H1 (cell line): ENCODE measurements at regions not wholly inside any gene's neighbourhood (a gene's known extent, or its start where the extent isn't known, plus 50 kb on each side); places are given as distances from the start of the nearest gene placed in this dataset.

Experiments
- CTCF ChIA-PET: fragments of 300-600 bp; sonication (Branson Sonifier 250); formaldehyde crosslinking; loops from one replicate; lab custom pipeline; 2021; ENCODE audit not compliant: partially characterized antibody; lab: Charles Lee
- POLR2A ChIA-PET: fragments of 300-600 bp; sonication (Branson Sonifier 250); formaldehyde crosslinking; loops from one replicate; lab custom pipeline; 2021; ENCODE audit warnings: inconsistent platforms; ENCODE audit not compliant: partially characterized antibody; lab: Charles Lee
- DNase-seq, 2 experiments: peaks; one replicate each; pipeline versions ENCODE4 v3.0.0 to v3.0.0-alpha.2; 2010 to 2022; ENCODE audit warnings: low spot score in 2 of 2, low read depth in 1 of 2, mixed read lengths in 1 of 2
- FAIRE-seq: peaks from 2 replicates; lab custom pipeline; 2011; peaks lifted over from hg19 to GRCh38; lab: Jason Lieb, UNC
- H2AFZ ChIP-seq: 2 replicates; pipeline ENCODE4 v1.8.1; 2012; ENCODE audit warnings: low read length, inconsistent platforms
- H2AK5ac ChIP-seq: 2 replicates; pipeline ENCODE4 v1.6.1; 2013; ENCODE audit warnings: low read depth, low read length
- H2BK120ac ChIP-seq: replicated peaks from 2 replicates; pipeline ENCODE3; 2013; ENCODE audit warnings: low read depth, low read length, inconsistent platforms
- H2BK12ac ChIP-seq: 2 replicates; pipeline ENCODE4 v1.6.1; 2013; ENCODE audit warnings: low read depth, low read length
- H2BK15ac ChIP-seq: 2 replicates; pipeline ENCODE4 v1.6.1; 2013; ENCODE audit warnings: low read length
- H2BK20ac ChIP-seq: 2 replicates; pipeline ENCODE4 v1.6.1; 2013; ENCODE audit warnings: low read length
- H2BK5ac ChIP-seq: 2 replicates; pipeline ENCODE4 v1.6.1; 2013; ENCODE audit warnings: low read depth, low read length
- H3K14ac ChIP-seq: 2 replicates; pipeline ENCODE4 v1.6.1; 2013; ENCODE audit warnings: inconsistent platforms; ENCODE audit not compliant: insufficient read length
- H3K18ac ChIP-seq: 2 replicates; pipeline ENCODE4 v1.6.1; 2013; ENCODE audit warnings: low read length; ENCODE audit errors: extremely low read depth
- H3K23ac ChIP-seq: 2 replicates; pipeline ENCODE4 v1.6.1; 2013; ENCODE audit warnings: inconsistent platforms; ENCODE audit not compliant: insufficient read length
- H3K23me2 ChIP-seq: 2 replicates; pipeline ENCODE4 v1.6.1; 2013; ENCODE audit warnings: low read depth, low read length
- H3K27ac ChIP-seq: 2 replicates; pipeline ENCODE4 v1.6.1; 2011; ENCODE audit warnings: low read depth, low read length, inconsistent platforms
- H3K27me3 ChIP-seq, 4 experiments: replicated peaks in 1 of 4; 1 replicate in 1 of 4; 2 replicates in 3 of 4; pipeline versions ENCODE4 v1.6.1 to v1.8.1; 2011 to 2013; ENCODE audit warnings: low read length in 3 of 4, mild to moderate bottlenecking in 3 of 4, inconsistent platforms in 2 of 4, mixed read lengths in 2 of 4, moderate library complexity in 1 of 4; ENCODE audit not compliant: control insufficient read depth in 3 of 4, insufficient read depth in 3 of 4; ENCODE audit errors: extremely low read depth in 1 of 4
- H3K36me3 ChIP-seq, 4 experiments: 2 replicates each; pipeline versions ENCODE4 v1.6.1 to v1.8.1; 2011 to 2013; ENCODE audit warnings: mild to moderate bottlenecking in 4 of 4, low read length in 3 of 4, moderate library complexity in 2 of 4, control low read depth in 1 of 4, inconsistent platforms in 1 of 4; ENCODE audit not compliant: insufficient read depth in 4 of 4, control insufficient read depth in 2 of 4
- H3K4ac ChIP-seq: replicated peaks from 2 replicates; pipeline ENCODE3; 2013; ENCODE audit warnings: low read length, low read depth, mixed read lengths, inconsistent platforms; ENCODE audit not compliant: insufficient read length
- H3K4me1 ChIP-seq, 4 experiments: replicated peaks in 1 of 4; 1 replicate in 1 of 4; 2 replicates in 3 of 4; pipeline versions ENCODE4 v1.6.1 to v1.8.1; 2011 to 2013; ENCODE audit warnings: low read length in 3 of 4, inconsistent platforms in 2 of 4, mixed read lengths in 1 of 4; ENCODE audit not compliant: insufficient read depth in 4 of 4, control insufficient read depth in 3 of 4
- H3K4me2 ChIP-seq, 2 experiments: 2 replicates each; pipeline versions ENCODE4 v1.6.1 to v1.8.1; 2011 to 2013; ENCODE audit warnings: low read depth in 2 of 2, low read length in 2 of 2, control low read depth in 1 of 2, inconsistent platforms in 1 of 2, mild to moderate bottlenecking in 1 of 2; ENCODE audit not compliant: insufficient read depth in 1 of 2
- H3K4me3 ChIP-seq, 4 experiments: fragments of 200-600, 300-600 bp in 1 of 4; sonication (generic), shearing (Covaris generic), sonication (Bioruptor Twin) in 1 of 4; 2 replicates each; pipeline versions ENCODE4 v1.5.1 to v1.8.1; 2011 to 2016; ENCODE audit warnings: low read length in 4 of 4, low read depth in 3 of 4, control low read depth in 2 of 4, inconsistent platforms in 2 of 4, mild to moderate bottlenecking in 2 of 4, mixed read lengths in 1 of 4, moderate library complexity in 1 of 4; ENCODE audit not compliant: insufficient read depth in 2 of 4; ENCODE audit errors: extremely low read depth in 1 of 4
- H3K56ac ChIP-seq: replicated peaks from 2 replicates; pipeline ENCODE3; 2013; ENCODE audit warnings: low read depth, mild to moderate bottlenecking, mixed read lengths, low read length, inconsistent platforms; ENCODE audit not compliant: insufficient read length
- H3K79me1 ChIP-seq: 2 replicates; pipeline ENCODE4 v1.6.1; 2013; ENCODE audit warnings: low read depth, low read length, control low read depth
- H3K79me2 ChIP-seq, 2 experiments: 2 replicates each; pipeline versions ENCODE4 v1.6.1 to v1.8.1; 2012 to 2013; ENCODE audit warnings: low read length in 2 of 2, mild to moderate bottlenecking in 2 of 2, inconsistent platforms in 1 of 2; ENCODE audit not compliant: insufficient read depth in 2 of 2, control insufficient read depth in 1 of 2
- H3K9ac ChIP-seq, 4 experiments: replicated peaks in 1 of 4; 1 replicate in 1 of 4; 2 replicates in 3 of 4; pipeline versions ENCODE4 v1.6.1 to v1.8.1; 2011 to 2013; ENCODE audit warnings: low read depth in 3 of 4, low read length in 3 of 4, control low read depth in 2 of 4, mild to moderate bottlenecking in 2 of 4, moderate library complexity in 2 of 4, inconsistent platforms in 1 of 4; ENCODE audit errors: extremely low read depth in 1 of 4
- H3K9me3 ChIP-seq, 2 experiments: 2 replicates each; pipeline versions ENCODE4 v1.6.1 to v1.8.1; 2012 to 2013; ENCODE audit warnings: mild to moderate bottlenecking in 2 of 2, moderate library complexity in 2 of 2, control low read depth in 1 of 2, inconsistent platforms in 1 of 2, low read depth in 1 of 2, low read length in 1 of 2, mixed read lengths in 1 of 2; ENCODE audit not compliant: insufficient read depth in 2 of 2
- H4K20me1 ChIP-seq, 2 experiments: replicated peaks in 1 of 2; 2 replicates each; pipeline versions ENCODE3 to v1.8.1; 2011 to 2013; ENCODE audit warnings: inconsistent platforms in 2 of 2, low read length in 2 of 2, mild to moderate bottlenecking in 1 of 2; ENCODE audit not compliant: insufficient read depth in 2 of 2, control insufficient read depth in 1 of 2
- H4K5ac ChIP-seq: 2 replicates; pipeline ENCODE4 v1.6.1; 2013; ENCODE audit warnings: low read length, low read depth, mixed read lengths, inconsistent platforms; ENCODE audit not compliant: insufficient read length
- H4K8ac ChIP-seq: 2 replicates; pipeline ENCODE4 v1.8.0; 2013; ENCODE audit warnings: mild to moderate bottlenecking, moderate library complexity, low read length, inconsistent platforms; ENCODE audit not compliant: insufficient read depth; ENCODE audit errors: extremely low read depth
- H4K91ac ChIP-seq: replicated peaks from 2 replicates; pipeline ENCODE3; 2013; ENCODE audit warnings: low read length, mixed read lengths, inconsistent platforms; ENCODE audit not compliant: insufficient read length
- ATF2 ChIP-seq: IDR thresholded peaks from 2 replicates; pipeline ENCODE4 v1.6.1; 2012; ENCODE audit warnings: low read length, inconsistent platforms
- BCL11A ChIP-seq, 2 experiments: IDR thresholded peaks; one replicate each; pipeline ENCODE4 v1.6.1; 2011; ENCODE audit warnings: low read depth in 2 of 2, low read length in 2 of 2, mild to moderate bottlenecking in 2 of 2
- BRCA1 ChIP-seq: IDR thresholded peaks from 2 replicates; pipeline ENCODE4 v1.6.1; 2012; ENCODE audit warnings: low read depth, low read length, improper control_type of control experiment
- CBX5 ChIP-seq: fragments of 300-800, 300-1000 bp; sonication (generic); IDR thresholded peaks from 2 replicates; pipeline ENCODE4 v1.7.1; 2016; ENCODE audit warnings: antibody characterized with exemption, low read length, low read depth
- CEBPB ChIP-seq: IDR thresholded peaks from 2 replicates; pipeline ENCODE4 v1.6.1; 2012; ENCODE audit warnings: low read depth, low read length
- CHD2 ChIP-seq: IDR thresholded peaks from 2 replicates; pipeline ENCODE4 v1.6.1; 2012; ENCODE audit warnings: low read length, improper control_type of control experiment
- HDAC6 ChIP-seq: IDR thresholded peaks from one replicate; pipeline ENCODE4 v1.7.1; 2012; ENCODE audit warnings: low read depth, mild to moderate bottlenecking, inconsistent platforms, low read length, moderate library complexity
- MAX ChIP-seq: IDR thresholded peaks from 2 replicates; pipeline ENCODE4 v1.6.1; 2012; ENCODE audit warnings: inconsistent platforms
- POLR2AphosphoS5 ChIP-seq: IDR thresholded peaks from 2 replicates; pipeline ENCODE4 v1.6.1; 2011; ENCODE audit warnings: low read depth, low read length
- RNF2 ChIP-seq: fragments of 200-900, 300-1000 bp; sonication (generic); IDR thresholded peaks from 2 replicates; pipeline ENCODE4 v1.7.1; 2016; ENCODE audit warnings: borderline replicate concordance, low read depth, mild to moderate bottlenecking, antibody characterized with exemption, low read length; ENCODE audit not compliant: poor library complexity, severe bottlenecking; ENCODE audit errors: missing control alignments
- SIN3A ChIP-seq, 2 experiments: IDR thresholded peaks in 1 of 2; conservative IDR thresholded peaks in 1 of 2; 2 replicates each; pipeline ENCODE4 v1.6.1; 2011 to 2012; ENCODE audit warnings: low read length in 2 of 2, improper control_type of control experiment in 1 of 2, low read depth in 1 of 2, mild to moderate bottlenecking in 1 of 2
- SP2 ChIP-seq: IDR thresholded peaks from 2 replicates; pipeline ENCODE4 v1.6.1; 2012; ENCODE audit warnings: mild to moderate bottlenecking, low read length, inconsistent platforms
- TBP ChIP-seq: IDR thresholded peaks from 2 replicates; pipeline ENCODE4 v1.6.1; 2011; ENCODE audit warnings: low read depth, low read length, improper control_type of control experiment

- FAIRE-seq = no peak
- Histone ChIP-seq H3K14ac (no peak overlapping the region), H2AFZ (no peak overlapping the region), H4K20me1 (no peaks in the 10 kb centered on the region), H2BK15ac (no peak overlapping the region), H3K27me3 (peaks cover 0 to 1% (median 0%) of the 10 kb centered on the region in 4 experiments; a peak in 1 of 7 replicates), H3K56ac (no peak overlapping the region), H3K18ac (no peak overlapping the region), H3K79me2 (no peaks in the 10 kb centered on the region), H3K4me1 (peaks cover 0 to 4% (median 0%) of the 10 kb centered on the region in 4 experiments; a peak in 2 of 7 replicates), H4K5ac (no peak overlapping the region), H3K27ac (no peak overlapping the region), H3K79me1 (no peaks in the 10 kb centered on the region), H4K91ac (no peak overlapping the region), H3K36me3 (no peaks in the 10 kb centered on the region), H3K23ac (no peak overlapping the region), H3K4me3 (no peak overlapping the region; a peak in 1 of 8 replicates), H3K9ac (no peak overlapping the region), H4K8ac (no peak overlapping the region), H3K4me2 (no peak overlapping the region), H2BK12ac (no peak overlapping the region), H3K9me3 (peaks cover 0 to 3% of the 10 kb centered on the region in 2 experiments; a peak in 1 of 4 replicates), H2AK5ac (no peak overlapping the region), H3K23me2 (no peaks in the 10 kb centered on the region; the same call in 1 of the 2 replicates), H2BK5ac (no peak overlapping the region), H2BK120ac (no peak overlapping the region), H2BK20ac (no peak overlapping the region), H3K4ac (no peak overlapping the region)
- POLR2A ChIA-PET = no interaction called here
- TF ChIP-seq CEBPB (no peak), SP2 (no peak), CBX5 (no peak), RNF2 (no peak), ATF2 (no peak), TBP (no peak), CHD2 (no peak), POLR2AphosphoS5 (no peak), MAX (no peak), HDAC6 (no peak), BCL11A (IDR thresholded peaks at IDR 0.05; ENCODE audit: low read depth in 2 of 2, low read length in 2 of 2) (no peak), SIN3A (conservative IDR thresholded peaks at IDR 0.05 in 1 of 2, IDR thresholded peaks at IDR 0.05 in 1 of 2; ENCODE audit: low read depth in 1 of 2, low read length in 2 of 2) (no peak), BRCA1 (no peak)
- no peak for DNase-seq
- CTCF ChIA-PET = no interaction called here
Observed at GRCh38 chr3:106485217-106485616, 616.4 kb upstream of the CBLB start.
